Mesenchymal stem cell (in vitro differentiated cells and primary cell): ENCODE measurements at regions not wholly inside any gene's neighbourhood (a gene's known extent, or its start where the extent isn't known, plus 50 kb on each side); places are given as distances from the start of the nearest gene placed in this dataset.
"Not testable (repeated sequence)": the region's sequence is repeated elsewhere in the genome, so short reads cannot be mapped to it uniquely, and the experiment has no call there.

Experiments used
- DNase-seq: peaks from one replicate; pipeline ENCODE4 v3.0.0-alpha.2; 2013
- H2AFZ ChIP-seq: one replicate; pipeline ENCODE4 v1.6.1; 2013; ENCODE audit warnings: low read depth, mild to moderate bottlenecking, control low read depth, inconsistent platforms, low read length, moderate library complexity
- H2AK5ac ChIP-seq: 2 replicates; pipeline ENCODE4 v1.6.1; 2013; ENCODE audit warnings: low read length, moderate library complexity, mild to moderate bottlenecking, inconsistent platforms; ENCODE audit not compliant: severe bottlenecking
- H2BK120ac ChIP-seq: one replicate; pipeline ENCODE4 v1.6.1; 2013; ENCODE audit warnings: low read depth, mild to moderate bottlenecking, inconsistent platforms, low read length, moderate library complexity
- H2BK12ac ChIP-seq, 2 experiments: one replicate each; pipeline ENCODE4 v1.6.1; 2013; ENCODE audit warnings: inconsistent platforms in 2 of 2, low read length in 2 of 2, mild to moderate bottlenecking in 2 of 2, moderate library complexity in 2 of 2, control low read depth in 1 of 2
- H2BK15ac ChIP-seq: one replicate; pipeline ENCODE4 v1.6.1; 2013; ENCODE audit warnings: mild to moderate bottlenecking, low read depth, inconsistent platforms; ENCODE audit not compliant: poor library complexity, severe bottlenecking
- H2BK5ac ChIP-seq: 2 replicates; pipeline ENCODE4 v1.6.1; 2013; ENCODE audit warnings: low read depth, mild to moderate bottlenecking, low read length, control low read depth, inconsistent platforms; ENCODE audit not compliant: poor library complexity, severe bottlenecking
- H3K14ac ChIP-seq, 2 experiments: one replicate each; pipeline ENCODE4 v1.6.1; 2013; ENCODE audit warnings: inconsistent platforms in 2 of 2, low read length in 2 of 2, control low read depth in 1 of 2, mild to moderate bottlenecking in 1 of 2, moderate library complexity in 1 of 2
- H3K18ac ChIP-seq, 2 experiments: one replicate each; pipeline ENCODE4 v1.6.1; 2013; ENCODE audit warnings: inconsistent platforms in 2 of 2, low read length in 2 of 2, control low read depth in 1 of 2, low read depth in 1 of 2, mild to moderate bottlenecking in 1 of 2
- H3K23ac ChIP-seq, 2 experiments: one replicate each; pipeline ENCODE4 v1.6.1; 2013; ENCODE audit warnings: inconsistent platforms in 2 of 2, low read length in 2 of 2, mild to moderate bottlenecking in 2 of 2, moderate library complexity in 2 of 2, control low read depth in 1 of 2
- H3K27ac ChIP-seq: 2 replicates; pipeline ENCODE4 v1.5.1; 2013; ENCODE audit warnings: mild to moderate bottlenecking, moderate library complexity, low read length, control low read depth, inconsistent platforms; ENCODE audit not compliant: poor library complexity, severe bottlenecking
- H3K27me3 ChIP-seq, 2 experiments: 2 replicates each; pipeline versions ENCODE4 v1.6.1 to v1.7.0; 2013; ENCODE audit warnings: low read length in 2 of 2, mild to moderate bottlenecking in 2 of 2, moderate library complexity in 2 of 2, control low read depth in 1 of 2, inconsistent platforms in 1 of 2; ENCODE audit not compliant: control insufficient read depth in 1 of 2, insufficient read depth in 1 of 2
- H3K36me3 ChIP-seq, 2 experiments: 2 replicates each; pipeline versions ENCODE4 v1.6.1 to v1.7.0; 2013; ENCODE audit warnings: low read length in 2 of 2, control low read depth in 1 of 2, inconsistent platforms in 1 of 2, low read depth in 1 of 2, mild to moderate bottlenecking in 1 of 2; ENCODE audit not compliant: insufficient read depth in 2 of 2, control insufficient read depth in 1 of 2
- H3K4ac ChIP-seq, 2 experiments: one replicate each; pipeline ENCODE4 v1.6.1; 2013; ENCODE audit warnings: inconsistent platforms in 2 of 2, low read length in 2 of 2, mild to moderate bottlenecking in 2 of 2, moderate library complexity in 2 of 2, control low read depth in 1 of 2, low read depth in 1 of 2
- H3K4me1 ChIP-seq: 2 replicates; pipeline ENCODE4 v1.6.1; 2013; ENCODE audit warnings: low read depth, low read length, control low read depth; ENCODE audit not compliant: control insufficient read depth, insufficient read depth
- H3K4me2 ChIP-seq: 2 replicates; pipeline ENCODE4 v1.6.1; 2013; ENCODE audit warnings: low read length, mild to moderate bottlenecking, inconsistent platforms; ENCODE audit not compliant: poor library complexity, severe bottlenecking
- H3K4me3 ChIP-seq, 2 experiments: 2 replicates each; pipeline versions ENCODE4 v1.5.1 to v1.7.0; 2013; ENCODE audit warnings: low read length in 2 of 2, mild to moderate bottlenecking in 2 of 2, control low read depth in 1 of 2, low read depth in 1 of 2; ENCODE audit not compliant: insufficient read depth in 1 of 2
- H3K79me1 ChIP-seq: replicated peaks from 2 replicates; pipeline ENCODE4 v1.6.1; 2013; ENCODE audit warnings: mild to moderate bottlenecking, control low read depth, low read length, inconsistent platforms; ENCODE audit not compliant: poor library complexity, severe bottlenecking
- H3K9ac ChIP-seq: 2 replicates; pipeline ENCODE4 v1.7.0; 2013; ENCODE audit warnings: mild to moderate bottlenecking, low read length, moderate library complexity
- H3K9me3 ChIP-seq: 2 replicates; pipeline ENCODE4 v1.7.0; 2013; ENCODE audit warnings: mild to moderate bottlenecking, low read length; ENCODE audit not compliant: control insufficient read depth
- H4K8ac ChIP-seq: one replicate; pipeline ENCODE4 v1.6.1; 2013; ENCODE audit warnings: inconsistent platforms, mild to moderate bottlenecking, low read length, moderate library complexity
- H4K91ac ChIP-seq: one replicate; pipeline ENCODE4 v1.6.1; 2013; ENCODE audit warnings: mild to moderate bottlenecking, low read length, inconsistent platforms
- WGBS: methylation state at CpG from one replicate; pipeline ENCODE4 v1.1.7; 2013; ENCODE audit warnings: mixed read lengths; 5-methylcytosine and 5-hydroxymethylcytosine counted together

- Histone ChIP-seq H2BK15ac (no peak overlapping the region), H2AK5ac (no peak overlapping the region), H3K14ac (no peak overlapping the region), H2BK5ac (no peak overlapping the region), H4K91ac (no peak overlapping the region), H2BK12ac (no peak overlapping the region), H4K8ac (no peak overlapping the region), H3K4ac (no peak overlapping the region), H3K9me3 (peaks cover 76% of the 10 kb centered on the region), H2BK120ac (no peak overlapping the region), H3K27ac (no peak overlapping the region), H3K18ac (no peak overlapping the region), H3K23ac (no peak overlapping the region), H3K4me3 (peak overlapping the region in 1 of 2 experiments; percentile 55), H3K27me3 (no peaks in the 10 kb centered on the region), H3K79me1 (no peaks in the 10 kb centered on the region), H3K36me3 (no peaks in the 10 kb centered on the region), H3K9ac (no peak overlapping the region), H2AFZ (no peak overlapping the region), H3K4me2 (no peak overlapping the region), H3K4me1 (no peaks in the 10 kb centered on the region)
- no peak for DNase-seq
- WGBS: 98% methylated on average over 3 of the region's 3 CpGs
Measured at GRCh38 chr2:5022061-5022460, 670.1 kb upstream of the SOX11 start.

- H3K4me2 ChIP-seq, H3K36me3 ChIP-seq, H3K27me3 ChIP-seq, H2BK15ac ChIP-seq, H3K4ac ChIP-seq, H3K79me1 ChIP-seq, H2AK5ac ChIP-seq, H3K18ac ChIP-seq, H2AFZ ChIP-seq, H2BK5ac ChIP-seq, DNase-seq, H3K27ac ChIP-seq, H3K4me1 ChIP-seq, H3K14ac ChIP-seq, H4K8ac ChIP-seq, H2BK120ac ChIP-seq, H2BK12ac ChIP-seq, H4K91ac ChIP-seq, H3K9ac ChIP-seq, H3K23ac ChIP-seq: not testable (repeated sequence)
- Histone ChIP-seq H3K4me3 (peak overlapping the region in 1 of 2 experiments; percentile 55), H3K9me3 (peaks cover 72% of the 10 kb centered on the region)
Measured at GRCh38 chr2:5022708-5023635, 669.2 kb upstream of the SOX11 start.

GRCh38 chr2:5026571-5027234 is 665.5 kb upstream of the SOX11 start:
- 84% methylated on average over 8 of the region's 9 CpGs for WGBS
- Histone ChIP-seq H3K4ac (no peak overlapping the region), H2BK12ac (no peak overlapping the region), H2BK5ac (no peak overlapping the region), H4K91ac (no peak overlapping the region), H2BK15ac (no peak overlapping the region), H3K27me3 (no peaks in the 10 kb centered on the region), H3K9me3 (peaks cover 62% of the 10 kb centered on the region), H2AFZ (no peak overlapping the region), H3K9ac (no peak overlapping the region), H3K14ac (no peak overlapping the region), H3K27ac (no peak overlapping the region), H2BK120ac (no peak overlapping the region), H3K4me2 (no peak overlapping the region), H3K79me1 (no peaks in the 10 kb centered on the region), H3K23ac (no peak overlapping the region), H3K36me3 (no peaks in the 10 kb centered on the region), H3K18ac (no peak overlapping the region), H4K8ac (no peak overlapping the region), H3K4me3 (no peak overlapping the region), H3K4me1 (no peaks in the 10 kb centered on the region), H2AK5ac (no peak overlapping the region)
- no peak for DNase-seq

GRCh38 chr2:5035057-5035488 is 657.1 kb upstream of the SOX11 start:
- H3K4me2 ChIP-seq: no peak overlapping the region
- no peak overlapping the region for H2BK15ac ChIP-seq
- H2BK12ac ChIP-seq: no peak overlapping the region
- WGBS: 90% methylated on average over 6 of the region's 6 CpGs
- peaks cover 29% of the 10 kb centered on the region for H3K9me3 ChIP-seq
- H3K79me1 ChIP-seq: no peaks in the 10 kb centered on the region
- no peak overlapping the region for H3K23ac ChIP-seq
- no peak overlapping the region for H3K27ac ChIP-seq
- H3K27me3 ChIP-seq: no peaks in the 10 kb centered on the region
- H4K8ac ChIP-seq: no peak overlapping the region
- no peak overlapping the region for H3K14ac ChIP-seq
- H3K18ac ChIP-seq: no peak overlapping the region
- H2AFZ ChIP-seq: no peak overlapping the region
- no peak for DNase-seq
- no peaks in the 10 kb centered on the region for H3K36me3 ChIP-seq
- H2BK5ac ChIP-seq: no peak overlapping the region
- H3K4me1 ChIP-seq: no peaks in the 10 kb centered on the region
- H2BK120ac ChIP-seq: no peak overlapping the region
- no peak overlapping the region for H3K4me3 ChIP-seq
- no peak overlapping the region for H4K91ac ChIP-seq
- H2AK5ac ChIP-seq: no peak overlapping the region
- H3K9ac ChIP-seq: no peak overlapping the region
- H3K4ac ChIP-seq: no peak overlapping the region
